Osteoblast (primary cell): ENCODE measurements at regions not wholly inside any gene's neighbourhood (a gene's known extent, or its start where the extent isn't known, plus 50 kb on each side); places are given as distances from the start of the nearest gene placed in this dataset.
"Not testable (repeated sequence)": the region's sequence is repeated elsewhere in the genome, so short reads cannot be mapped to it uniquely, and the experiment has no call there.

ENCODE experiments used
- DNase-seq: peaks from one replicate; pipeline ENCODE4 v3.0.0; 2011; ENCODE audit warnings: low spot score, mixed read lengths; ENCODE audit not compliant: insufficient read length; ENCODE audit errors: missing footprints
- H2AFZ ChIP-seq: 2 replicates; pipeline ENCODE4 v1.6.0; 2011; ENCODE audit warnings: mild to moderate bottlenecking, low read length
- H3K27ac ChIP-seq: 2 replicates; pipeline ENCODE4 v1.5.1; 2011; ENCODE audit warnings: mild to moderate bottlenecking, low read depth, low read length, moderate library complexity
- H3K27me3 ChIP-seq: 2 replicates; pipeline ENCODE4 v1.6.0; 2012; ENCODE audit warnings: mild to moderate bottlenecking, control low read depth, inconsistent platforms, low read length, moderate library complexity; ENCODE audit not compliant: insufficient read depth
- H3K36me3 ChIP-seq: 2 replicates; pipeline ENCODE4 v1.5.1; 2011; ENCODE audit warnings: mild to moderate bottlenecking, low read length, control low read depth, moderate library complexity; ENCODE audit not compliant: insufficient read depth
- H3K4me1 ChIP-seq: 2 replicates; pipeline ENCODE4 v1.5.1; 2011; ENCODE audit warnings: mild to moderate bottlenecking, low read length, control low read depth, moderate library complexity; ENCODE audit not compliant: insufficient read depth
- H3K4me2 ChIP-seq: 2 replicates; pipeline ENCODE4 v1.6.0; 2011; ENCODE audit warnings: mild to moderate bottlenecking, low read length; ENCODE audit not compliant: insufficient read depth
- H3K4me3 ChIP-seq: fragments of 200-600 bp; sonication (generic); 3 replicates; pipeline ENCODE4 v1.5.1; 2012; ENCODE audit warnings: mild to moderate bottlenecking, low read length, inconsistent platforms; ENCODE audit not compliant: insufficient read depth
- H3K79me2 ChIP-seq: 2 replicates; pipeline ENCODE4 v1.6.0; 2012; ENCODE audit warnings: mild to moderate bottlenecking, low read length, control low read depth, inconsistent platforms; ENCODE audit not compliant: insufficient read depth
- H3K9me3 ChIP-seq: 2 replicates; pipeline ENCODE4 v1.5.1; 2011; ENCODE audit warnings: low read depth, low read length, control low read depth
- H4K20me1 ChIP-seq: 2 replicates; pipeline ENCODE4 v1.6.0; 2012; ENCODE audit warnings: mild to moderate bottlenecking, low read length, control low read depth; ENCODE audit not compliant: insufficient read depth
- CTCF ChIP-seq: IDR thresholded peaks from 2 replicates; pipeline ENCODE4 v1.5.1; 2011; ENCODE audit warnings: mild to moderate bottlenecking, low read depth, low read length, moderate library complexity; ENCODE audit errors: extremely low read depth

GRCh38 chrX:42188730-42189129, 265.4 kb upstream of the CASK start:
- H3K9me3 ChIP-seq: no peaks in the 10 kb centered on the region
- H3K4me2 ChIP-seq: no peak overlapping the region
- no peaks in the 10 kb centered on the region for H4K20me1 ChIP-seq
- DNase-seq: no peak
- no peak overlapping the region for H3K4me3 ChIP-seq
- no peak overlapping the region for H2AFZ ChIP-seq
- H3K27me3 ChIP-seq: no peaks in the 10 kb centered on the region
- no peaks in the 10 kb centered on the region for H3K79me2 ChIP-seq
- H3K4me1 ChIP-seq: no peaks in the 10 kb centered on the region
- no peak for TF ChIP-seq CTCF
- no peaks in the 10 kb centered on the region for H3K36me3 ChIP-seq
- no peak overlapping the region for H3K27ac ChIP-seq

GRCh38 chrX:42176789-42177188, 253.4 kb upstream of the CASK start:
- no peaks in the 10 kb centered on the region for H3K4me1 ChIP-seq
- H3K79me2 ChIP-seq: no peaks in the 10 kb centered on the region
- H4K20me1 ChIP-seq: no peaks in the 10 kb centered on the region
- H3K4me3 ChIP-seq: no peak overlapping the region
- no peaks in the 10 kb centered on the region for H3K9me3 ChIP-seq
- no peaks in the 10 kb centered on the region for H3K36me3 ChIP-seq
- no peak for DNase-seq
- no peak overlapping the region for H2AFZ ChIP-seq
- no peaks in the 10 kb centered on the region for H3K27me3 ChIP-seq
- H3K27ac ChIP-seq: no peak overlapping the region
- TF ChIP-seq CTCF: no peak
- H3K4me2 ChIP-seq: no peak overlapping the region

- H3K36me3 ChIP-seq: no peaks in the 10 kb centered on the region
- no peak for TF ChIP-seq CTCF
- no peak overlapping the region for H3K4me3 ChIP-seq
- H3K27ac ChIP-seq: no peak overlapping the region
- no peak overlapping the region for H2AFZ ChIP-seq
- H3K79me2 ChIP-seq: no peaks in the 10 kb centered on the region
- no peak for DNase-seq
- H3K4me2 ChIP-seq: no peak overlapping the region
- H4K20me1 ChIP-seq: no peaks in the 10 kb centered on the region
- no peaks in the 10 kb centered on the region for H3K9me3 ChIP-seq
- H3K27me3 ChIP-seq: no peaks in the 10 kb centered on the region
- H3K4me1 ChIP-seq: no peaks in the 10 kb centered on the region
Measured at GRCh38 chrX:42175843-42176242, 252.5 kb upstream of the CASK start.

GRCh38 chrX:42157923-42158322, 234.6 kb upstream of the CASK start:
- not testable (repeated sequence) for H3K4me1 ChIP-seq, H3K4me3 ChIP-seq, H3K36me3 ChIP-seq, H3K27me3 ChIP-seq, H3K9me3 ChIP-seq, H2AFZ ChIP-seq, H3K27ac ChIP-seq, H3K4me2 ChIP-seq, H3K79me2 ChIP-seq, H4K20me1 ChIP-seq, DNase-seq

GRCh38 chrX:42151808-42152207, 228.5 kb upstream of the CASK start:
- Histone ChIP-seq H3K9me3 (no peaks in the 10 kb centered on the region), H4K20me1 (no peaks in the 10 kb centered on the region), H3K4me2 (no peak overlapping the region), H2AFZ (no peak overlapping the region), H3K4me1 (no peaks in the 10 kb centered on the region), H3K36me3 (no peaks in the 10 kb centered on the region), H3K79me2 (no peaks in the 10 kb centered on the region), H3K27ac (no peak overlapping the region), H3K27me3 (no peaks in the 10 kb centered on the region), H3K4me3 (no peak overlapping the region)
- DNase-seq: no peak
- TF ChIP-seq CTCF: no peak
